ENCODE measurements at regions not wholly inside any gene's neighbourhood (a gene's known extent, or its start where the extent isn't known, plus 50 kb on each side); places are given as distances from the start of the nearest gene placed in this dataset.
"Not testable (repeated sequence)": the region's sequence is repeated elsewhere in the genome, so short reads cannot be mapped to it uniquely, and the experiment has no call there.

- H3K9me3 Mint-ChIP-seq = peaks cover 14% of the 10 kb centered on the region
Observed at GRCh38 chr4:62495032-62495431, 1294.9 kb downstream of the ADGRL3 start.

GRCh38 chr4:62491756-62492155, 1291.6 kb downstream of the ADGRL3 start:
- H3K4me1 ChIP-seq (ENCODE audit: control insufficient read depth, insufficient read depth, low read length); H3K9me3 ChIP-seq (ENCODE audit: control insufficient read depth, low read length); H3K36me3 Mint-ChIP-seq (ENCODE audit: low read depth); H3K27me3 Mint-ChIP-seq (ENCODE audit: insufficient read depth); H3K27ac Mint-ChIP-seq; H3K4me1 Mint-ChIP-seq; H3K9ac ChIP-seq (ENCODE audit: extremely low read depth, low read length, poor library complexity, severe bottlenecking); H3K4me3 Mint-ChIP-seq; DNase-seq; H3K36me3 ChIP-seq (ENCODE audit: control insufficient read depth, insufficient read depth, low read length); H3K4me3 ChIP-seq (ENCODE audit: low read length); H3K27me3 ChIP-seq (ENCODE audit: control insufficient read depth, insufficient read depth, low read length, poor library complexity, severe bottlenecking); H3K27ac ChIP-seq (ENCODE audit: low read depth, low read length): not testable (repeated sequence)
- WGBS, 2 experiments (ENCODE audit: insufficient coverage in 1 of 2, insufficient read length in 1 of 2) = 97% methylated on average over 24 of the region's 24 CpGs; no CpG with 5 or more reads in 1 of the 2 experiments
- peaks cover 14% of the 10 kb centered on the region for H3K9me3 Mint-ChIP-seq

More at GRCh38 chr4:62495032-62495431, 1294.9 kb downstream of the ADGRL3 start:
- no peak for TF ChIP-seq CTCF (conservative IDR thresholded peaks at IDR 0.05)
- H3K27me3 ChIP-seq (ENCODE audit: control insufficient read depth, insufficient read depth, low read length, poor library complexity, severe bottlenecking) = no peaks in the 10 kb centered on the region
- H3K27ac ChIP-seq (ENCODE audit: low read depth, low read length) = no peak overlapping the region
- no peaks in the 10 kb centered on the region for H3K36me3 ChIP-seq (ENCODE audit: control insufficient read depth, insufficient read depth, low read length)
- DNase-seq = no peak
- no peaks in the 10 kb centered on the region for H3K4me1 Mint-ChIP-seq
- H3K27ac Mint-ChIP-seq = no peak overlapping the region
- peaks cover 8% of the 10 kb centered on the region for H3K9me3 ChIP-seq (ENCODE audit: control insufficient read depth, low read length)
- no peaks in the 10 kb centered on the region for H3K27me3 Mint-ChIP-seq (ENCODE audit: insufficient read depth)
- H3K36me3 Mint-ChIP-seq (ENCODE audit: low read depth) = no peaks in the 10 kb centered on the region
- H3K4me3 ChIP-seq (ENCODE audit: low read length) = no peak overlapping the region
- H3K4me1 ChIP-seq (ENCODE audit: control insufficient read depth, insufficient read depth, low read length) = no peaks in the 10 kb centered on the region
- no peak overlapping the region for H3K9ac ChIP-seq (ENCODE audit: extremely low read depth, low read length, poor library complexity, severe bottlenecking)
- no peak overlapping the region for H3K4me3 Mint-ChIP-seq

- H3K27me3 Mint-ChIP-seq (ENCODE audit: insufficient read depth) = no peaks in the 10 kb centered on the region
- no peak overlapping the region for H3K27ac Mint-ChIP-seq
- peaks cover 14% of the 10 kb centered on the region for H3K9me3 Mint-ChIP-seq
- TF ChIP-seq CTCF (conservative IDR thresholded peaks at IDR 0.05) = no peak
- no peak overlapping the region for H3K4me3 ChIP-seq (ENCODE audit: low read length)
- 100% methylated on average over 1 of the region's 1 CpG for WGBS, 2 experiments (ENCODE audit: insufficient coverage in 1 of 2, insufficient read length in 1 of 2)
- H3K4me1 ChIP-seq (ENCODE audit: control insufficient read depth, insufficient read depth, low read length) = no peaks in the 10 kb centered on the region
- no peaks in the 10 kb centered on the region for H3K27me3 ChIP-seq (ENCODE audit: control insufficient read depth, insufficient read depth, low read length, poor library complexity, severe bottlenecking)
- no peaks in the 10 kb centered on the region for H3K4me1 Mint-ChIP-seq
- no peaks in the 10 kb centered on the region for H3K36me3 ChIP-seq (ENCODE audit: control insufficient read depth, insufficient read depth, low read length)
- no peak overlapping the region for H3K27ac ChIP-seq (ENCODE audit: low read depth, low read length)
- no peak for DNase-seq
- no peaks in the 10 kb centered on the region for H3K36me3 Mint-ChIP-seq (ENCODE audit: low read depth)
- H3K9ac ChIP-seq (ENCODE audit: extremely low read depth, low read length, poor library complexity, severe bottlenecking) = no peak overlapping the region
- peaks cover 8% of the 10 kb centered on the region for H3K9me3 ChIP-seq (ENCODE audit: control insufficient read depth, low read length)
- H3K4me3 Mint-ChIP-seq = no peak overlapping the region
Observed at GRCh38 chr4:62490635-62491034, 1290.5 kb downstream of the ADGRL3 start.

GRCh38 chr4:62487016-62487415, 1286.9 kb downstream of the ADGRL3 start:
- no peaks in the 10 kb centered on the region for H3K27me3 ChIP-seq (ENCODE audit: control insufficient read depth, insufficient read depth, low read length, poor library complexity, severe bottlenecking)
- H3K36me3 ChIP-seq (ENCODE audit: control insufficient read depth, insufficient read depth, low read length) = no peaks in the 10 kb centered on the region
- H3K9ac ChIP-seq (ENCODE audit: extremely low read depth, low read length, poor library complexity, severe bottlenecking) = no peak overlapping the region
- Mint-ChIP-seq H3K27me3 (ENCODE audit: insufficient read depth) (no peaks in the 10 kb centered on the region), H3K4me3 (no peak overlapping the region), H3K9me3 (peaks cover 7% of the 10 kb centered on the region), H3K36me3 (ENCODE audit: low read depth) (no peaks in the 10 kb centered on the region), H3K27ac (no peak overlapping the region), H3K4me1 (peaks cover 4% of the 10 kb centered on the region)
- WGBS, 2 experiments (ENCODE audit: insufficient coverage in 1 of 2, insufficient read length in 1 of 2) = 96 to 100% methylated on average over 1 of the region's 1 CpG
- no peak for TF ChIP-seq CTCF (conservative IDR thresholded peaks at IDR 0.05)
- no peak overlapping the region for H3K4me3 ChIP-seq (ENCODE audit: low read length)
- H3K4me1 ChIP-seq (ENCODE audit: control insufficient read depth, insufficient read depth, low read length) = no peaks in the 10 kb centered on the region
- peaks cover 3% of the 10 kb centered on the region for H3K9me3 ChIP-seq (ENCODE audit: control insufficient read depth, low read length)
- H3K27ac ChIP-seq (ENCODE audit: low read depth, low read length) = no peak overlapping the region
- no peak for DNase-seq
